H1 (cell line): ENCODE measurements at regions not wholly inside any gene's neighbourhood (a gene's known extent, or its start where the extent isn't known, plus 50 kb on each side); places are given as distances from the start of the nearest gene placed in this dataset.

Source experiments
- BRCA1 ChIP-seq: IDR thresholded peaks from 2 replicates; pipeline ENCODE4 v1.6.1; 2012; ENCODE audit warnings: low read depth, low read length, improper control_type of control experiment
- CEBPB ChIP-seq: IDR thresholded peaks from 2 replicates; pipeline ENCODE4 v1.6.1; 2012; ENCODE audit warnings: low read depth, low read length
- CHD7 ChIP-seq: fragments of 300-600 bp; sonication (generic); IDR thresholded peaks from 2 replicates; pipeline ENCODE4 v1.7.1; 2012; ENCODE audit warnings: low read length, moderate library complexity, mild to moderate bottlenecking, inconsistent platforms; ENCODE audit not compliant: insufficient replicate concordance
- MAFK ChIP-seq: IDR thresholded peaks from 2 replicates; pipeline ENCODE4 v1.6.1; 2012; ENCODE audit warnings: low read depth, mild to moderate bottlenecking, improper control_type of control experiment, low read length
- MAX ChIP-seq: IDR thresholded peaks from 2 replicates; pipeline ENCODE4 v1.6.1; 2012; ENCODE audit warnings: inconsistent platforms
- SIRT6 ChIP-seq: IDR thresholded peaks from one replicate; pipeline ENCODE4 v1.7.1; 2012; ENCODE audit warnings: low read length, inconsistent platforms
- USF2 ChIP-seq: IDR thresholded peaks from 2 replicates; pipeline ENCODE4 v1.6.1; 2011; ENCODE audit warnings: low read length, improper control_type of control experiment

- no peak for TF ChIP-seq CHD7
- TF ChIP-seq SIRT6, result no peak
- no peak for TF ChIP-seq CEBPB
- TF ChIP-seq MAFK, result no peak
- TF ChIP-seq BRCA1, result no peak
- no peak for TF ChIP-seq MAX
- no peak for TF ChIP-seq USF2
These were observed 53.3 kb upstream of the SLC6A11 start (continued) for GRCh38 chr3:10762611-10763247.
